GM21619 (cell line): ENCODE measurements at regions not wholly inside any gene's neighbourhood (a gene's known extent, or its start where the extent isn't known, plus 50 kb on each side); places are given as distances from the start of the nearest gene placed in this dataset.

Source experiments
- ATAC-seq: cut with Tn5 transposase; IDR thresholded peaks from one replicate; pipeline ENCODE4 v1.9.1; 2021; ENCODE audit not compliant: unreplicated experiment

DNA sequence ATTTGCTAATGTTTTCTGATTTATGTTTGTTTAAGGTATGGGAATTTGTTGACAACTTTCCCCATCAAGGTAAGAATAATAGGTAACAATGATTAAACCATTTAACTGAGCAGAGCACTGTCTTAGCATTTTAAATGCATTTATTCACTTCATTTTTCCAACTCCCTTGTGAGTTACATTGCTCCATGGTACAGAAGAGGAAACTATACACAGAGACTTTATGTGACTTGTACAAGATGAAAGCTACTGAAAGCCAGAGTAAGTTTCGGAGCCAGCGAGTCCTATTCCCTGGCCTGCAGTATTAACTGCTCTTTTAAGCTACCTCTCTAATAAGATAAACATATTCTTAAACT is 708.8 kb downstream of the HDGFL1 start:
- ATAC-seq: no peak

DNA sequence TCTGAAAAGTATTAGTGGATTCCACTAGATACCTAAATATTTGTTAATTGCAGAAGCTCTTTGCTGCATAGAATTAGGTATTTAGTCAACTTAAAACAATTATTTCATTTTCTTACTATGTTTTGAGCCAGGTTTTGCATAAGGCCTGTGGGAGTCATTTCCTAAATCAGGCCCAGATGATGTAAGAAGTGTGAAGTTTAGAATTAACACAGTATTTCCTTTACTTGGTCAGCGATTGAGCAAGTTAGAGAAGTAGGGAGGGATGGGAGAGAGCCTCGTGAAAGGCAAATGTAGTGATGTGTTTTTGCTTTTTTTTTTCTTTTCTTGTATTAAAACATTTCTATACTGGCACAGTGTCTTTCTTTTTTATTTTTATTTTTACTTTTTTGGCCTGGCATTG is 711.1 kb downstream of the HDGFL1 start:
- no peak for ATAC-seq

DNA sequence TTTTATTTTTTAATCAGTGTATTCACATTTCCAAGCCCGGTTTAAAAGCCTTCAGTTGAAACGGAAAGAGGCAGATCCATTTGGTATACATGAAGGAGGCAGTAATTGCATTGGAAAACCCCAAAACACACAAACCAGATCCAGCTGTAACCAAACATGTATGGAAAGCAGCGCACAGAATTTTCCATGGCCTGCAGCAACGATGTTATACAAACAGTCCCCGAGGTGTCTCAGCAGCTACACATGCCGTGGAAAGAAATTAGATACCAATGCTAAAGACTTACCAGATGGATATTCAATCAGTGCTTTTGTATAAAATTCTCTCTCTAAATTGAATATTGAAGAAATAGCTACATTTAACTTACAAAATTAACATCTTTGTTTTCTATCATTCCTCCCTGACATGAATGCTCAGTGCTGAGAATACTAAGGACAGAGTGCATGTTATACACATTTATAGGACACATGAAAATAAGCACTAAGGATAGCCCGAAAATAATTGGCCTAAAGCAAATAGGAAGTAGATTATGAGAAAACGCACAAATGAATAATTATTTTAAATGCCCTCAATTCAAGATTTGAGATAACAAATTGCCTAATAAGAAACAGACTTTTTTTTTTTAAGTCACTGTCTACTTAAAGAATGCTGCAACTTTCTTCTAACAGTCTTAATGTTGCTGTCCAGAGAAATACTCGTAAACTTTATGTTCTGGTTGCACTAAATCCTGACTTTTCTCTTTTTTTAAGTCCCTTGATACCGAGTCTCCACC is 713.1 kb downstream of the HDGFL1 start:
- ATAC-seq: no peak

DNA sequence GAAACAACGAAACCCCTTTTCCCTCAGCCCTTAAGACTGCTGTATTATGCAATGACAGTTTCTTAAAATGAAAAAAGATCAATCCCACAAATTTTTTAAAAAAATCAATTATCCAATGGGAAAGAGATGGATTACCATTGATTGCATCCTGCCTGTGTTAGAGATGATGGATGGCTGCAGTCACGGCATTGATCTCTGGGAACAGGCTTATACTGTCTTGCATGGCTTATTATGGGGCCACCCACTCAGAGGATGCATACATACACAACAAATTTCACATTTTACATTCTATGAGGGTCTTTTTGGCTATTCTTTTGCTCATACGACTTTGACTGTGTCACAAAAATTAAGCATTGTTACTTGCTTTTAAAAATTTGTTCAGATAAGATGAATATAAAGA is 724.3 kb downstream of the HDGFL1 start:
- no peak for ATAC-seq

DNA sequence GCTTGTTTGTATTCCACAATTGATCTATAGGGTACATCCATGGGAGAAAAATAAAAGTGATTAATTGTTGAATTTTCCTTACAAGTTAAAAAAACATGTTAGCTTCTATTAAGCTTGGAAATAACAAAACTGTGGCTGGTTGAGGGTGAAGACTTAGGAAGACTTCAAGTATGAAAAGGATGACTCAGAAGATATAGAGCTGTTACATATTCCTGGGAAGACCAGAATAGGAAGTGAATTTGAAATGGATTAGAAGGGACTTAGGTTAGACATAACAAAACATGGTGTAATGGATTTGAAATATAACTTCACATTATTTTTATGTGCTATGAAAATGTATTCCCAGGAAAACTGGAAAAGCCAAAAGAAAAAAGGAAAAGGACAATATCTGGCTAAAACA is 732.2 kb downstream of the HDGFL1 start:
- ATAC-seq: no peak

DNA sequence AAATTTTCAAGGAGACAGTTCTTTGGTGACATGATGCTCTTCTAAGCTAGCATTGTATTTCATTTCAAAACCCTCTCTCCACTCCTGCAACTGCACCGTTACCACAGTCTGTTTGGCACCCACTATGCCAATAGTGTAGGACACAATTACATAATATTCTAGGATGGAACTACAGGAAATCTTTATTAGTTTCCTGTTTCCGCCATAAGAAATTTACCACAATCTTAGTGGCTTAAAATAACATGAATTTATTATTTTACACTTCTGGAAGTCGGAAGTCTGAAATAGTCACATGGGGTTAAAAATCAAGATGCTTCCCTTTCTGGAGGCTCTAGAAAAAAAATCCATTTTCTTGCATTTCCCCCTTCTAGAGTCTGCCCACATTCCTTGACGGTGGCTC is 733.1 kb downstream of the HDGFL1 start:
- no peak for ATAC-seq

DNA sequence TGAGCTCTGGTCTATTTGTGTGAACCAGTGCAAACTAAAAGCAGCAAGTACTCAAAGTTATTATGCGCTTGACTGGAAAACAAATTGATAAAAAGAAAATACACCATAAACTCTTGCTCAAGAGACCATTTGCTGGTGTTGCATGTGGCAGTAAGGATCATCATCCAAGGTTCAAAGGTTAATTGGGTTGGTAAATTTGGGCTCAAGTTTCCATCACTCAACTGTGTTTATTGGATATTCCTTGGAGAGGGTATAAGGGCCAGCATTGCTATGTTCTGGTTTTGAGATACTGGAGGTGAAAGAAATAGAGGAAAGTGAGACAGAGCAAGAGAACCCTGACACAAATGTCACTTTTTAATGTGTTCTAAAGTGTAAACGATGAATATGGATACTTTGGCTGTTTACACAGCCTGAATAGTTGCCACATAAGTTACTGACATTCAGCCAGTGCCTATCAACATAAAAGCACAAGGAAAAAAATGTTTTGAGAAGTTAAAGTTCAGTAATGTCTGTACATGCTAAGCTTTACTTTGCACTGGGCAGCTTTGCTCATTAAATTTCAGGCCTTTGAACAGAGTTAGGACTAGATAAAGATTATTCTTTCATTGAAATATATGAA is 736.1 kb downstream of the HDGFL1 start:
- ATAC-seq: no peak

DNA sequence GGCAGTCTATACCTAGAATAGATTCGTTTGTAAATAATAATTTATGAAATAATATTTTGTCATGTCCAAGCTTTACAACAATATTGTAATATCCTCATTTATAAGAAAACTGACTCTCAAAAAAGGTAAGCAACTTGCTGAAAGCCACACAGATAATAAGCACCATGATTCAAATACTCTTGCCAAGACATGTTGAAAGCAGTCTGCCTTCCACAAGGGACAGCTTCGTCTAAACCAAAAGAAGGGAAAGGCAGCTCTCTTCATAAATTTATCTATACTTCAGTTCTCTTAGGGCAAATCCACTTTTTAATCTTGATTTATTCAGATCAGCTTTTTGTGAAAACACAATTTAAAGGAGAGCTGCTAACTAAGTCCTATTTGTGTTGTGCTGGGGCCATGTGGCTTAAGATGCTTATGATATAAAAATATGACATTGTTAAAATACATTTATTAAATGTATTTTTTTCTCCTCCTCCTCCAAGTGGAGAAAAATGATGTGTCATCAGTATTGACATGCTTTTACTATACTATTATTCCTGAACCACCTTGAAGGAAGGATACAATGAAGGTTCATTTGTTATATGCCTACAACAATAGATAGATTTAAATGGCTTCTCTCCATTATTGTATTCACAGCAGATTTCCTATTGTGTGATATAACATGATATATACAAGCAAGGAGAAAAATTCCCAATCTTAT is 737.0 kb downstream of the HDGFL1 start:
- ATAC-seq: no peak

DNA sequence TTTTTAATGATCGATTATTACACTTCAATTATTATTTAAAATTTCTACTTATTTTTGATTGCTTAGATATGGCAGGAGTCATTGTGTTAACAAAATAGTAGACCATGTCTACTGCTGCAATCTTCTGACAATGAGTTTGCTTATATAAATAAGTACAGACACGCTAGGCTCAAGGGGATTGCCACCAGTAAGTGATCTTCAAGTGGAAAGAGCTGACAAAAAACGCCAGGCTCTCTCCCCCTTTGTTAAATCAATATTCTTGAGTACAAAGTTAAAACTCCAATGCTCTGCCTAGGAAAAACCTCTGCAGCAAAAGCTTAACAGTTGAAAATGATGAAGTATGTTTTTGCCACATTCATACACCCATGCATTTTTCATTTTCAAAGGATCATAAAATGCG is 738.1 kb downstream of the HDGFL1 start:
- ATAC-seq: no peak

DNA sequence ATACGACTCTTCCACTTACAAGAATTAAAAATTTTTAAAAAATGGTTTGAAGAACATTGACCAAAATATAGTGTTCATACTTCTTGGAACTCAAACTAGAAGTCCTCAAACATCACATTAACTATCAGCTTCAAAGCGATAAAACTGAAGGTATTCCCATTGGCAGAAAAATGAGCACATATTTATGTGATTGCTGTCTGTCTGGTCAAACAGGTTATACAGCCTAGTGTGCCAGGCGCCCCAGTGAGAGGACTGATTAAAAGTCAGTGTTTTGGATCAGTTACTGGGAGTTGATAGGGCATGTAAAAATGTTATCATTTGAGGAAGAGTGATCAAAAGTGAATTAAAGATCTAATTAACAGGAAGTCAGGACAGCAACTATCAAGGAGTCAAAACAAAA is 738.8 kb downstream of the HDGFL1 start:
- no peak for ATAC-seq

DNA sequence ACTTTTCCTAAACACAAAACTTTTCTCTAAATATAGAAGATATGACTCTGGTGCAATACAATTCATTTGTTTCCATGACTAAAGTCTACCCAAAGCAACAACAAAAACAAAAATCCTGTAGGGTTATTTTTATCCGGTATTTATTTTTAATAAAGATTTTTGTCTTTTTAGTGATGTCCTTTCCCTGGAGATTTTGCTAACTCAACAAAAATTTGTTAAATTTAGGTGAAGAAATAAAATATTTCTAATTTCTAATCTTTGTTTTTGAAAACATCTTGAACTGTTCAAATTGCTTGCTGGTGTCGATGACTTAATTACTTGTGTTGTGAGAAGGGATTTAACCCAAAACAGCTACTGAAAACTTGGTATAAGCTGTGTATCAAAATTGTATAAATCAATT is 741.8 kb downstream of the HDGFL1 start:
- ATAC-seq: no peak

DNA sequence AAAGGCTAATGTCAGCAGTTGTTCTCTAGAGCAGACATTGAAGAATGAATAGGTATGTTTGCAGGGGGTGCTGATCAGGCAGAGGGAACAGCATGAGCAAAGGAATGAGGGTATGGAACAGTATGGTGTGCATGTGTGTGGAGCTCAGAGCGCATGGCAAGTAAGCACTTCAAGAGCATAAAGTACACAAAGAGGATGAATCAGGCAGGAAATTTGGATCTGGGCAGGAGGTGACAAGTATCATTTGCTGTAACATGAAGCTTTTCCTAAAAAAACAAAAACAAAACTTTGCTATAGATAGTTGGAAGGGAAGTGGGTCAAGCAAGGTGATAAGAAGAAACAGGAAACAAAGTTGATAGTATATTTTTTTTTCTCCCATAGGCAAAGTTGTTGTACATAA is 746.8 kb downstream of the HDGFL1 start:
- ATAC-seq: no peak

DNA sequence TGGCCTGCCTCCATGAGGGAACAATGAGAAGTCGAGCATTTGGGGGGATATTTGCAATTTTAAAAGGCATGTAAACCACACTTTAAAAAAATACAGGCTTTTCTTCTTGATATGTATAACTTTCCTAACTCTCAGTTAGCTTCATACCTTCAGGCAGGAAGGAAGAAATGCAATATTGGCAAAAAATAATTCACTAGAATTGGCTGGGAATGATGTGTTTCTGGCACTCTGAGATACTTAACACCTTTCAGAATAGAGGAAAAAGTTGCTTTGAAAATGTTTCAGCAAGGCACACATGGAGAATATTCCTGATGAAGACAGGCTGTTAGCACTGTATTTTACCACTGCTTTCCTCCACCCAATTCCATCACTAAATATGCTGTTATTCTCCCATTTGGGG is 747.6 kb downstream of the HDGFL1 start:
- no peak for ATAC-seq

DNA sequence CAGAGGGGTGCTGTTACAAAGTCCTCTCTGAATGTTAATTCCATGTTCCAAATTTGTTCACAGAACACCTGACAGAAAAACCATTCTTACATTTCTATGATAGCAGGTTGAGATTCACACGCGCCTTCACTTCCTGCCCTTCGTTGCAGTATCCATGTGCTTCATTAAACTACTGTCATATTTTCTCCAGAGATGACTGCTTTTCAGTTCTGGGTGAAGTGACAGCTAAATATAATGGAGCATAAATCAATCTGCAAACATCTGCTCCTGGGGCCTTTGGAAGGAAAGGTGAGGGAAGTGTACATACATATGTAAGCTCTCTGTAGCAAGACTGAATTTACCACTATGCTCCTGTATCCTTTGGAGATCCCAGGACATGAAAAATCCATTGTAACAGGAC is 750.2 kb downstream of the HDGFL1 start:
- ATAC-seq: no peak

DNA sequence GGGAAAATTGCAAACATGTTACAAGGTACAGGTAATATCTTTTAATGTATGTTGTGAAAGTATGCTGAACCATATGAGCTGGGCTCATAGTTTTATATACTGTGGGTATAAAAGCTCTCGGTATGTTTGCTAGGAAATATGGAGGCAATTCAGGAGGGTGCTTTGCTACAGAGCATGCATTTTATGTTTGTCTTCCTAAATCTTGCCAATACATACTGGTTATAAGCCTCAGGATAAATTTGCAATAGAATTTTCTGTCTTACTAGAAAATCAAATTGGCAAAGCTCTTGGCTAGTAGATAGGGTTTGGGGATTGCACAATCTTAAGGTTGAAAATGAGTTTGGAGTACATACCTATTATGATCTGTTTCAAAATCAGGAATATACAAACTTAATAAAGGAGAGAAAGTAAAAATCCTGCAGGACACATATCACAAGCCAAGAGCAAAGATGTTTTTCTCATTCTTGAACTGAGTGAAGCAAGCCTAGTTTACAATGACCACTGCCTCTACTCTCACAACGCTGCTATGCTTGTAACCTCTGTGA is 751.2 kb downstream of the HDGFL1 start:
- no peak for ATAC-seq

DNA sequence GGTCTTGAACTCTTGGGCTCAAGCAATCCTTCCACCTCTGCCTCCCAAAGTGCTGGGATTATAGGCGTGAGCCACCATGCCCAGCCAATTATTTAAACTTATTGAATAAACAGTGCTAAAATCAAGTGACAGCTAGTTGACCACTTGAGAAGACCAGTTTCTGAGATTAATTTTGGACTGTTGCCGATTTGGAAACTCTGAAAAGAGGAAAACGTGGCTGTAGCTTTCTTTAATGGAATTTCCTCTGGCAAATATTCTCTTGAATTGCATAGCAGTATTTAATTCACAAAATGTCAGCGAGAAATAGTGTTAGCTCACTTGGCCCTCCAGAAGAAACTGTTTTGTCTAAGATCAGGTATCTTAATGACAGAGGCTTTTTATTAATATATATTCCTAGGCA is 754.5 kb downstream of the HDGFL1 start:
- no peak for ATAC-seq

DNA sequence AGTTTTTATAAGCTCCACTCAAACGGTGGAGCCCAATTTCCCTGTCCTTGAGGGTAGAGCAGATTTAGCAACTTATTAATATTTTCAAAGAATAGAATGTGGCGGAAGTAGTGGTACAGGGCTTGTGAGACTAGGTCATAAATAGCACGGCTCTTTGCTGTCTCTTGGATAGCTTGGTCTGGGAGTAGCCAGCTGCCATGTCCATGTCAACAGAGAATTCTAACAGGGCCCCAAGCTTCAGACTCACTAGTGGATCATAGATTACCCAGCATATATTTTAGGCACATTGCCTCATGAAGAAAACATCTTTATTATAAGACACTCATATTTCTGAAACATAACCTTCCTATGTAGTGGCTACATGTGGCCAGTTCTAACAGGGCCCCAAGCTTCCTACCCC is 755.7 kb downstream of the HDGFL1 start:
- ATAC-seq: no peak

DNA sequence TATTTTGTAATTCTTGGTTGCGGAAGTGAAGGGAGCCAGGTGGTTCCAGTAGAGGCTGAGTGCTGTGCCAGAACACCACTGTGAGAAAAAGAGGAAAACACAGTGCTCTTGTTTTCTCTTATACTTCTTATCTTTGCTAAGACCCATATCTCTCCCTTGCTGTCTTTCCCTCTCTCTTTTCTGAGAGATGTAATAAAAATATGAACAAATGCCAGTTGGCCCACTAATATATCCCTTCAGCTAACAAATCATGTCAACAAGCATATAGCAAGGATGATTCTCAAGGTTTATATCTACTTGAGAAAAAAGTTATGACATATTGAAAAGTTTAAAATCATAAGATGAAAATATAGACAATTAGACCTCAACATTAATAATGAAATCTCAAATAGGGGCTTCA is 758.3 kb downstream of the HDGFL1 start:
- no peak for ATAC-seq

DNA sequence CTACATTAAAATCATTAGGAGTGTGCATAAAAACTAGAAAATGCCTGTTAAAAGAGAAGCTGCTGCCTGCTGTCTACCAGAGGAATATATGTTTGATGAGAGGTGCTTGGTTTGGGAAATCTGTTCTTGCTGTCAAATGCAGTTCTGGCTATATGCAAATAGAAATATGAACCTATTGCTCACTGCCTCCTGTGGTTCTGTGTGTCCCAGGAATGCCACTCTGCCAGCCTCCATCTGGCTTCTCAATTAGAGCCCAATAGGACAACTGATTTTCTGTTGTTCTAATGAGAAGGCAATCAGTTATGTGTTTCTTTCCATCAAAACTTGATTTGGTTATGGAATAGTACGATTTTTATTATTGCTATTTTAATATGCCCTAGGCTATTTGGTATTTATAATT is 759.7 kb downstream of the HDGFL1 start:
- ATAC-seq: no peak

DNA sequence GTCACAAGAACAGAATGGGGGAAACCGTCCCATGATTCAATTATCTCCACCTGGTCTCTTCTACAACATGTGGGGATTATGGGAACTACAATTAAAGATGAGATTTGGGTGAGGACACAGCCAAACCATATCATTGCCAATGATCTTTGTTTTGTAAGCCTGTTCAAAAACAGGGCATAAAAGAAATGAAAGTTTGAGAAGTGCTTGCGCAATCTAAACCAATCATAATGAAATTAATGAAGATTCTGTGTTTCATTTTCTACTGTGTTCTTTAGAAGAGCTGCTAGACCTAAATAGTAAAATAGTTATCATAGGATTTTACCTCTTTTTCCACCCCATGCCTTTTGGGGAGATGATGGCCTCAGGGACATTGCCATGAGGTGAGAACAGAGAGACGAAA is 761.3 kb downstream of the HDGFL1 start:
- no peak for ATAC-seq

DNA sequence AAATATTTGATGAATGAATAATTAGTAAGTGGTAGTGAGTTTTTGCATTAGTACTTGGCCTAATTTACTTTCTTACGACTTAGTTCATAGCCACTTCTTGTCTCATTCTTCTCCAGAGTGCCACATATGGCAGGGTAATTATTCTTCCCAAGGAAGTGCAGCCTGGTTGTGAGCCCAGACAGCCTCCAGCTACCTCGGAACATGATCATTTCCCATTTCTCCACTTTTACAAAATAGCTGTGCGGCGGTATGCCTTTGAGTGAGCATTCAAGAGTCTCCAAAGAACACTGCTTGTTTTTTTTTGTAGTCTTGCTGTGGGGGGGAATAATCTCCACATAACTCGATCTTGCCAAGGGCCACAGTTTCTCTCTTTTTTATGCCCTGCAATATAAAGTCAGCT is 765.0 kb downstream of the HDGFL1 start:
- no peak for ATAC-seq

DNA sequence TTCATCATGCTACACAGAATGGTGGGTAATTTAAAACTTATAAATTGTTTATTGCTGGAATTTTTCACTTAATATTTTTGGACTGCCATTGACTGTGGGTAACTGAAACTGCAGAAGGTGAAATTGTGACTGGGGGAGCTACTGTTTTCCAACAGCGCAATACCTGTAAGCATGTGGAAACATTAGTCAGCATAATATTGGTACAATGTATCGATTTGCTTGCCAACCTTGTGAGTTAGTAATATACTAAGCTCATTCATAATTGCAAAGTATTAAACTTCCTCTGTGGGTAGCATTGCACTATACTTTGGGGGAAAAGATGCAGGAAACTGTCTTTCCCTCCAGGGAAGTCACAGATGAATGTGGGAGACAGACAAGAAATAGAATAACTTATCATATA is 766.5 kb downstream of the HDGFL1 start:
- no peak for ATAC-seq
